ENCODE measurements at regions not wholly inside any gene's neighbourhood (a gene's known extent, or its start where the extent isn't known, plus 50 kb on each side); places are given as distances from the start of the nearest gene placed in this dataset.

- no peaks in the 10 kb centered on the region for H3K79me2 ChIP-seq (ENCODE audit: low read depth)
- H3K4me3 Mint-ChIP-seq, result no peak overlapping the region
- no peaks in the 10 kb centered on the region for H3K27me3 ChIP-seq
- no peak overlapping the region for H3K27ac Mint-ChIP-seq
- no peak overlapping the region for H3K4me2 ChIP-seq
- no peak overlapping the region for H3K27ac ChIP-seq
- no peaks in the 10 kb centered on the region for H3K36me3 Mint-ChIP-seq
- no peak overlapping the region for H3K9ac ChIP-seq
- H4K20me1 ChIP-seq (ENCODE audit: low read depth), result no peaks in the 10 kb centered on the region
- H3K9me3 Mint-ChIP-seq, result no peaks in the 10 kb centered on the region
- no peak for DNase-seq (ENCODE audit: low spot score)
- peaks cover 7% of the 10 kb centered on the region for H3K4me1 ChIP-seq
- H3K4me1 Mint-ChIP-seq, result peaks cover 3% of the 10 kb centered on the region
- H3F3A ChIP-seq (ENCODE audit: low read depth), result no peaks in the 10 kb centered on the region
- peaks cover 3% of the 10 kb centered on the region for H3K27me3 Mint-ChIP-seq (ENCODE audit: insufficient read depth, low read depth)
- H3K36me3 ChIP-seq, result no peaks in the 10 kb centered on the region
- no peak for TF ChIP-seq CTCF (IDR thresholded peaks at IDR 0.05)
- no peaks in the 10 kb centered on the region for H3K9me3 ChIP-seq (ENCODE audit: low read depth)
- H2AFZ ChIP-seq (replicated peaks), result peak overlapping the region; percentile 73
- no peak overlapping the region for H3K4me3 ChIP-seq
Measured at GRCh38 chr15:101549647-101550046, 60.1 kb upstream of the PCSK6 start.

GRCh38 chr15:101547737-101548136 lies 58.2 kb upstream of the PCSK6 start:
- Histone ChIP-seq H4K20me1 (ENCODE audit: low read depth) (no peaks in the 10 kb centered on the region), H3K4me2 (no peak overlapping the region), H3K9ac (no peak overlapping the region), H3K27me3 (no peaks in the 10 kb centered on the region), H2AFZ (replicated peaks) (no peak overlapping the region), H3K79me2 (ENCODE audit: low read depth) (no peaks in the 10 kb centered on the region), H3K27ac (no peak overlapping the region), H3F3A (ENCODE audit: low read depth) (no peaks in the 10 kb centered on the region), H3K4me3 (no peak overlapping the region), H3K4me1 (peaks cover 11% of the 10 kb centered on the region), H3K9me3 (ENCODE audit: low read depth) (no peaks in the 10 kb centered on the region), H3K36me3 (no peaks in the 10 kb centered on the region)
- no peak for TF ChIP-seq CTCF (IDR thresholded peaks at IDR 0.05)
- TF ChIP-seq EZH2phosphoT487 (IDR thresholded peaks at IDR 0.05), result no peak
- no peak for TF ChIP-seq EZH2 (IDR thresholded peaks at IDR 0.05)
- no peaks in the 10 kb centered on the region for H3K36me3 Mint-ChIP-seq
- DNase-seq (ENCODE audit: low spot score), result no peak
- peaks cover 3% of the 10 kb centered on the region for H3K4me1 Mint-ChIP-seq
- H3K27ac Mint-ChIP-seq, result no peak overlapping the region
- peaks cover 6% of the 10 kb centered on the region for H3K27me3 Mint-ChIP-seq (ENCODE audit: insufficient read depth, low read depth)
- H3K4me3 Mint-ChIP-seq, result no peak overlapping the region
- no peaks in the 10 kb centered on the region for H3K9me3 Mint-ChIP-seq

GRCh38 chr15:101545548-101546505 lies 56.3 kb upstream of the PCSK6 start:
- Histone ChIP-seq H3K4me3 (no peak overlapping the region), H3K9ac (no peak overlapping the region), H3K27ac (no peak overlapping the region), H3K4me2 (no peak overlapping the region), H3F3A (ENCODE audit: low read depth) (no peaks in the 10 kb centered on the region), H3K27me3 (no peaks in the 10 kb centered on the region), H3K79me2 (ENCODE audit: low read depth) (no peaks in the 10 kb centered on the region), H4K20me1 (ENCODE audit: low read depth) (no peaks in the 10 kb centered on the region), H3K36me3 (no peaks in the 10 kb centered on the region), H3K9me3 (ENCODE audit: low read depth) (no peaks in the 10 kb centered on the region), H2AFZ (replicated peaks) (no peak overlapping the region), H3K4me1 (peaks cover 11% of the 10 kb centered on the region)
- Mint-ChIP-seq H3K27me3 (ENCODE audit: insufficient read depth, low read depth) (peaks cover 6% of the 10 kb centered on the region), H3K4me3 (no peak overlapping the region), H3K36me3 (no peaks in the 10 kb centered on the region), H3K27ac (no peak overlapping the region), H3K4me1 (peaks cover 3% of the 10 kb centered on the region), H3K9me3 (no peaks in the 10 kb centered on the region)
- TF ChIP-seq EZH2 (IDR thresholded peaks at IDR 0.05) (no peak), CTCF (IDR thresholded peaks at IDR 0.05) (no peak), EZH2phosphoT487 (IDR thresholded peaks at IDR 0.05) (no peak)
- no peak for DNase-seq (ENCODE audit: low spot score)
